Fibroblast of mammary gland (primary cell): ENCODE measurements at regions not wholly inside any gene's neighbourhood (a gene's known extent, or its start where the extent isn't known, plus 50 kb on each side); places are given as distances from the start of the nearest gene placed in this dataset.

Experiments
- DNase-seq: peaks from one replicate; pipeline ENCODE4 v3.0.0-alpha.2; 2010; ENCODE audit warnings: low read depth
- H3K4me3 ChIP-seq: 2 replicates; pipeline ENCODE4 v1.5.1; 2011; ENCODE audit warnings: low read depth, mild to moderate bottlenecking, low read length, moderate library complexity; ENCODE audit not compliant: control insufficient read depth
- TF ChIP-seq, protein P1 (sequence below): conservative IDR thresholded peaks from 2 replicates; pipeline ENCODE4 v1.5.1; 2011; ENCODE audit warnings: low read depth, low read length, inconsistent platforms; ENCODE audit not compliant: control insufficient read depth, insufficient read depth

DNA sequence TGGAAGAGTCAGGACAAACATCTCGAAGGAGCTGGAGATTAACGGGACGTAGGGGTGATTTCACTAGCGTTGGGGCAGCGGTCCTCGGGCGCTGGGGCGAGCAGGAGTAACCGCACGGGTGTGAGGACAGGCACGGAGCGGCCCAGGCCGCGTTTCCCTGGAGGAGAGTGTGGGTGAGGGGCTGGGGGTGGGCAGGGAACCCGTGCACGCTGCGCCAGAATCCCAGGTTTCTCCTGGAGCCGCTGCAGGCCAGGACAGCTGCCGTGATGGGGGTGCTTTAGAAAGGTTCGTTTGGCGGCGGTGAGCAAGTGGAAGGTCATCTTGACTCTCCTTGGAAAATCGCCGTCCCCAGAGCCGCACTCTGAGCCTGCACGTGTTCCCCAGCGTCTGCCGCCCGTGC lies 290.2 kb upstream of the IRX1 start:
- no peak for DNase-seq
- TF ChIP-seq, protein P1, sequence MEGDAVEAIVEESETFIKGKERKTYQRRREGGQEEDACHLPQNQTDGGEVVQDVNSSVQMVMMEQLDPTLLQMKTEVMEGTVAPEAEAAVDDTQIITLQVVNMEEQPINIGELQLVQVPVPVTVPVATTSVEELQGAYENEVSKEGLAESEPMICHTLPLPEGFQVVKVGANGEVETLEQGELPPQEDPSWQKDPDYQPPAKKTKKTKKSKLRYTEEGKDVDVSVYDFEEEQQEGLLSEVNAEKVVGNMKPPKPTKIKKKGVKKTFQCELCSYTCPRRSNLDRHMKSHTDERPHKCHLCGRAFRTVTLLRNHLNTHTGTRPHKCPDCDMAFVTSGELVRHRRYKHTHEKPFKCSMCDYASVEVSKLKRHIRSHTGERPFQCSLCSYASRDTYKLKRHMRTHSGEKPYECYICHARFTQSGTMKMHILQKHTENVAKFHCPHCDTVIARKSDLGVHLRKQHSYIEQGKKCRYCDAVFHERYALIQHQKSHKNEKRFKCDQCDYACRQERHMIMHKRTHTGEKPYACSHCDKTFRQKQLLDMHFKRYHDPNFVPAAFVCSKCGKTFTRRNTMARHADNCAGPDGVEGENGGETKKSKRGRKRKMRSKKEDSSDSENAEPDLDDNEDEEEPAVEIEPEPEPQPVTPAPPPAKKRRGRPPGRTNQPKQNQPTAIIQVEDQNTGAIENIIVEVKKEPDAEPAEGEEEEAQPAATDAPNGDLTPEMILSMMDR, result no peak
- no peak overlapping the region for H3K4me3 ChIP-seq

GRCh38 chr5:3304346-3304745 lies 291.3 kb upstream of the IRX1 start:
- no peak for DNase-seq
- TF ChIP-seq, protein P1, result no peak
- H3K4me3 ChIP-seq, result no peak overlapping the region

GRCh38 chr5:3303777-3304176 lies 291.9 kb upstream of the IRX1 start:
- TF ChIP-seq, protein P1, result no peak

DNA sequence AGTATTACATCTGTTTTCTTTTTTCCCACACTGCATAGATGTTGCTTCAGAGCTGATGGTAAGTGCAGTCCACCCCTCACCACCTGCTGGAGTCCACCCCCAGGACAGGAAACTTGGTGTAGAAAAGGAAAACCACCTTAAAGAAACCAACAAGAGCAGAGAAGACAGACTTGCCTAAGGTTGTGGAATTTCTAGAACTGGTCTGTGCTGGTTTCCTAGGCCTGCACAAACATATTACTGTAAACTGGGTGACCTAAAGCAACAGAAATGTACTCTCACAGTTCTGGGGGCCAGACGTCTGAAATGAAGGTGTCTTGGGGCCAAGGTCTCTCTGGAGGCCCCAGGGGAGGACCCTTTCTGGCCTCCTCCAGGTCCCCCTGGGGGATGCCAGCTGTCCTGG lies 293.4 kb upstream of the IRX1 start:
- DNase-seq, result no peak
- TF ChIP-seq, protein P1, result no peak
- H3K4me3 ChIP-seq, result no peak overlapping the region

More at GRCh38 chr5:3303777-3304176, 291.9 kb upstream of the IRX1 start:
- no peak overlapping the region for H3K4me3 ChIP-seq
- DNase-seq, result no peak

- DNase-seq, result no peak
These were observed 294.3 kb upstream of the IRX1 start for GRCh38 chr5:3301306-3301705.

GRCh38 chr5:3300726-3301125 lies 294.9 kb upstream of the IRX1 start:
- no peak for DNase-seq
- H3K4me3 ChIP-seq, result no peak overlapping the region
- TF ChIP-seq, protein P1, result no peak

More at GRCh38 chr5:3301306-3301705, 294.3 kb upstream of the IRX1 start:
- no peak overlapping the region for H3K4me3 ChIP-seq
- TF ChIP-seq, protein P1, result no peak

DNA sequence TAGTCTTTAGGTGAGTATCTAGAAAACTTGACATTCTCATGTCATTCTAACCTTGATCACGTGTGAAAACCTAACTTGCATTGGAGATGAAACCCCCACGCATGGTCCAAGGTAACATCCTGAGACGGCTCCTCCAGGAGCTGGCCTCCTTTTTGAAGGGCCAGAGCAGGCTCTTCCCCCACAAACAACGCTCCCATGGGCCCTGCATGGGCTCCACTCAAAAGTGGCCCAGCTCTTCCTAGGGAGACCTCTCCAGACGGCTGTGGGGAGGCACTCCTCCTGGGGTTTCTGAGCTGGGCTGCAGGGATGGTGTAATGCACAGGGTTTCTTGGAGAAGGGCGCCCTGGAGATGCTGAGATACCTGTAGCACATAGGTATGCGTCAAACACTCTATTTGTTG lies 296.2 kb upstream of the IRX1 start:
- TF ChIP-seq, protein P1, result no peak
- no peak for DNase-seq
- no peak overlapping the region for H3K4me3 ChIP-seq
